Activated naive CD8-positive, alpha-beta T cell treated with anti-CD3 and anti-CD28 coated beads, Interleukin-2, amount 50 U/mL, for 24 hours (primary cell): ENCODE measurements at regions not wholly inside any gene's neighbourhood (a gene's known extent, or its start where the extent isn't known, plus 50 kb on each side); places are given as distances from the start of the nearest gene placed in this dataset.
"Not testable (repeated sequence)": the region's sequence is repeated elsewhere in the genome, so short reads cannot be mapped to it uniquely, and the experiment has no call there.

Experiments
- ATAC-seq: fragments of 150-1000 bp; cut with Tn5 transposase; one replicate; pipeline ENCODE4 v1.10.0; 2021
- DNase-seq: peaks from one replicate; pipeline ENCODE4 v3.0.0; 2021
- H3K27ac Mint-ChIP-seq: one replicate; pipeline ENCODE4 v1.8.0; 2021; ENCODE audit warnings: mild to moderate bottlenecking, mixed read lengths
- H3K27me3 Mint-ChIP-seq: one replicate; pipeline ENCODE4 v1.8.0; 2021; ENCODE audit warnings: mixed read lengths
- H3K36me3 Mint-ChIP-seq: one replicate; pipeline ENCODE4 v1.8.0; 2021; ENCODE audit warnings: low read depth, mixed read lengths
- H3K4me1 Mint-ChIP-seq: one replicate; pipeline ENCODE4 v1.8.0; 2021; ENCODE audit warnings: mixed read lengths
- H3K4me3 Mint-ChIP-seq: one replicate; pipeline ENCODE4 v1.8.0; 2021; ENCODE audit warnings: mild to moderate bottlenecking, moderate library complexity, mixed read lengths
- H3K9me3 Mint-ChIP-seq: one replicate; pipeline ENCODE4 v1.8.0; 2021; ENCODE audit warnings: mixed read lengths

- Mint-ChIP-seq H3K27me3 (no peaks in the 10 kb centered on the region), H3K9me3 (peaks cover 3% of the 10 kb centered on the region), H3K4me1 (peaks cover 5% of the 10 kb centered on the region), H3K36me3 (no peaks in the 10 kb centered on the region), H3K27ac (no peak overlapping the region), H3K4me3 (no peak overlapping the region)
- ATAC-seq, result no peak
- no peak for DNase-seq
Observed at GRCh38 chr15:87740655-87741344, 515.7 kb downstream of the NTRK3 start.

- H3K27ac Mint-ChIP-seq, result no peak overlapping the region
- no peaks in the 10 kb centered on the region for H3K36me3 Mint-ChIP-seq
- peaks cover 3% of the 10 kb centered on the region for H3K9me3 Mint-ChIP-seq
- H3K4me1 Mint-ChIP-seq, result peaks cover 5% of the 10 kb centered on the region
- no peak overlapping the region for H3K4me3 Mint-ChIP-seq
- H3K27me3 Mint-ChIP-seq, result no peaks in the 10 kb centered on the region
- ATAC-seq (no peak), DNase-seq (no peak)
Observed at GRCh38 chr15:87739866-87740265, 516.7 kb downstream of the NTRK3 start.

- Mint-ChIP-seq H3K27me3 (no peaks in the 10 kb centered on the region), H3K9me3 (peaks cover 3% of the 10 kb centered on the region)
Observed at GRCh38 chr15:87739081-87739480, 517.5 kb downstream of the NTRK3 start.

GRCh38 chr15:87737460-87737859 lies 519.1 kb downstream of the NTRK3 start:
- H3K36me3 Mint-ChIP-seq, H3K9me3 Mint-ChIP-seq, H3K4me1 Mint-ChIP-seq, ATAC-seq, DNase-seq, H3K27ac Mint-ChIP-seq, H3K4me3 Mint-ChIP-seq, H3K27me3 Mint-ChIP-seq: not testable (repeated sequence)

More at GRCh38 chr15:87739081-87739480, 517.5 kb downstream of the NTRK3 start:
- no peak for ATAC-seq
- Mint-ChIP-seq H3K27ac (no peak overlapping the region), H3K4me1 (peaks cover 5% of the 10 kb centered on the region), H3K36me3 (no peaks in the 10 kb centered on the region), H3K4me3 (no peak overlapping the region)
- DNase-seq, result no peak

DNA sequence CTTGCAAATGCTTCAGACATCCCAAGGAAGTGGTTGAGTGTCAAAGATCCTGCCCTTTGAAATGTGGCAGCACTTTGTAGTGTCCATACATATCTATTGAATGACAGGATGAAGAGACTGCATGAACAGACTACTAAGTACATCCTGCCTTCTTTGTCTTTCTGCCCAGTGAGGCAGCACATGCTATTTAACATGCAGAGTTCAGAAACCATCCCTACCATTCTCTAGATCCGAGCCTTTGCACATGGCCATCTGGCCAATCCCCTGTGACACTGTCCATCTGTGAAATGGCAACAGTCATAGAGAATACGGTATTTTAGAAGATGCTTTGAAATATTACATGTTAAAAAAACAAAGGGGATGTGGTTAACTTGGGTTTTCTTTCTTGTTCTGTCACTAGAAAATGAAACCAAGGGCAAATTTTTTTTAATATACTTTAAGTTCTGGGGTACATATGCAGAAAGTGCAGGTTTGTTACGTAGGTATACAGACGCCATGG lies 519.6 kb downstream of the NTRK3 start:
- no peak for ATAC-seq
- no peaks in the 10 kb centered on the region for H3K27me3 Mint-ChIP-seq

DNA sequence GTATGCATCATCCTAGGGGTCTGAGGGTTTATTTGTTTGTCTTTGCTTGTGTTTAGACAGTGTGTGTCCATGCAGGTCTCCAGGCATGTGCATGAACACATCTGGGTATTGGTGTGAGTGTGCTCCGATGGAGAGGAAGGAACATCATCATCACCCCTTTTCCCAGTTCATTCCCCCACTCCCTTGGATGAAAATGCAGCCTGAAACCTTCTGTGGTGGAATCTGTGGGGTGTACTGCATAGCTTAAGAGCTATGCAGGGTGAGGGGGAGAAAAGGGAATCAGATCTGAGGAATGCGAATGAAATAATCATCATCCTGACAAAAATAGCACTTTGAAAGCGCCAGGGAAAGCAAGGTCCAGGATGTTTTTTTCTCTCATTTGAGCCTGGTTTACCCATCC lies 520.1 kb downstream of the NTRK3 start:
- Mint-ChIP-seq H3K4me3 (no peak overlapping the region), H3K27me3 (no peaks in the 10 kb centered on the region), H3K36me3 (no peaks in the 10 kb centered on the region), H3K4me1 (peaks cover 5% of the 10 kb centered on the region), H3K9me3 (peaks cover 3% of the 10 kb centered on the region), H3K27ac (no peak overlapping the region)
- ATAC-seq, result no peak
- DNase-seq, result no peak

More for the DNA sequence above, 519.6 kb downstream of the NTRK3 start:
- Mint-ChIP-seq H3K4me3 (no peak overlapping the region), H3K9me3 (peaks cover 3% of the 10 kb centered on the region), H3K36me3 (no peaks in the 10 kb centered on the region), H3K4me1 (peaks cover 5% of the 10 kb centered on the region), H3K27ac (no peak overlapping the region)
- DNase-seq, result no peak

DNA sequence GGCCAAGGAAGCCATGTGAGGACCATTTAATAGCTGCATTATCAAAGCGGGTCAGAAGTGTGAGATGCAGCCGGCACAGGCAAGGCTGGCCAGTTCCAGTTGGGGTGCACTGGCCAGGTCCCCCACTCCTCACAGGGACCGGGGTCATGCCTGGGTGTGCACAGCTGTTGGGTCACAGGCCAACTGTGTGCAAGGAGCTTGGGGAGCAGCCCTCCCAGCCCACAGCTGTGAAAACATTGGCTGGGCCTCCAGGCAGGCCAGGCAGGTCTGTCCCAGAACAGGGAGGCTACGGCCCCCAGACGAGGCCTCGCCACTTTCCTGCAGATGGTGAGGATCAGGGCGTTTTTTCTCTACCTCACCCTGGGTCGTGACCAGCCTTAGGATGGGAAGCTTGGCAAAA lies 521.0 kb downstream of the NTRK3 start:
- Mint-ChIP-seq H3K4me1 (peaks cover 5% of the 10 kb centered on the region), H3K36me3 (no peaks in the 10 kb centered on the region), H3K27me3 (no peaks in the 10 kb centered on the region), H3K9me3 (peaks cover 3% of the 10 kb centered on the region), H3K27ac (no peak overlapping the region), H3K4me3 (no peak overlapping the region)
- DNase-seq (no peak), ATAC-seq (no peak)

DNA sequence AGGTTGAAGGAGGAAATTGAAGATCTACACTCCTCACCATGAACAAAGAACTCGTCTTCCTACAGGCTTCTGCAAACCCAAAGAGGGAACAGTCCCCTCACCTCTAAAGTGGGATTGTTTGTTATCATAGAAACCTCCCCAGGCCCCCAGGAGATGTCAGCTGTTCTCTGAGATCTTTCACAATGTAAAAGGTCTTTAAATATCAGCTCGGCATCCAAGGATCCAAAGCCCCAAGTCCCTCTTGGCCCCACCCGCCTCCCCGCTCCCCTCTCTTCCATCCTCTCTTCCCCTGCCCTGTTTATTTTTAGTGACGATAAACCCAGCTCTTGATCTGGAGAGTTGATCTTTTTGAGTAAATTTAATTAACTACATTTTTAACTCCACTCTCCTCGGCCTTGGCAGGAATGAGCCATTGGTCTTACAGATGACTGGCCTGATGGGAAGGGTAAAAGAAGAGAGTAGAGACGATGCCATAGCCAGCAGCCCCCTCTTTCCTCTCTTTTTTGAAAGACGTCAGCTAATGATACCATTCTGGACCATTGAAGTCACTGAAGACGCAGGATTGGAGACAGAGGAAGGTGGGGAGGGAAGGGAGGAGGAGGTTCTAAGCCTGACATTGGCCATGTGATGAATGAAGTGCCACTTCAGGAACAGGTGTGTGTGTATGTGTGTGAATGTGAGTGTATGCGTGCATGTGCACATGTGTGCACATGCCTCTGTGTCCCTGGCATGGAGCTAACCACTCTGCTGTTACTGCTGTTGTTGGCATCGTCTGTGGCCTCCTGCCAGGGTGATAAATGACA lies 521.8 kb downstream of the NTRK3 start:
- Mint-ChIP-seq H3K9me3 (peaks cover 3% of the 10 kb centered on the region), H3K4me1 (peaks cover 5% of the 10 kb centered on the region), H3K27ac (no peak overlapping the region), H3K27me3 (no peaks in the 10 kb centered on the region), H3K36me3 (no peaks in the 10 kb centered on the region), H3K4me3 (no peak overlapping the region)
- ATAC-seq (no peak), DNase-seq (no peak)

GRCh38 chr15:87733977-87734376 lies 522.6 kb downstream of the NTRK3 start:
- no peaks in the 10 kb centered on the region for H3K27me3 Mint-ChIP-seq
- DNase-seq (no peak), ATAC-seq (no peak)
- H3K27ac Mint-ChIP-seq, result no peak overlapping the region
- peaks cover 3% of the 10 kb centered on the region for H3K9me3 Mint-ChIP-seq
- peaks cover 5% of the 10 kb centered on the region for H3K4me1 Mint-ChIP-seq
- no peak overlapping the region for H3K4me3 Mint-ChIP-seq
- no peaks in the 10 kb centered on the region for H3K36me3 Mint-ChIP-seq

DNA sequence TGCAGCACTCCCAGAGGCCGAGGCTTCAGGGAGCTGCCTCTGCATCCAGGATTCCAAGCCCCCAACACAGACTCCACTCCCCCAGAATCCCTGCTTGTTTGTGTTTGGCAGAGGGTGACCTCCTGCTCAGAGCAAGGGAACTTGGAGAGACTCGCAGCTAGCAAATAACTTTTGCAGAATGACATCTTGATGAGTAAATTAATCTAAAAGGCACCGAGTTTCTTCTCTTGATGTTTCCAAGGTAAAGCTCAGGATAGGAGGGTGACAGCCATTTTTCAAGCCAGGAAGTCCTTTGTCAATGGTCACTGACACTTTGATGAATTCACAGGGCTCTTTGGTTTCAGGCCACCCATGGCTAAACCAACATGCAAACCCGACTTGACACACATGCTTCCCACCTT lies 523.0 kb downstream of the NTRK3 start:
- Mint-ChIP-seq H3K36me3 (no peaks in the 10 kb centered on the region), H3K9me3 (peaks cover 3% of the 10 kb centered on the region)

DNA sequence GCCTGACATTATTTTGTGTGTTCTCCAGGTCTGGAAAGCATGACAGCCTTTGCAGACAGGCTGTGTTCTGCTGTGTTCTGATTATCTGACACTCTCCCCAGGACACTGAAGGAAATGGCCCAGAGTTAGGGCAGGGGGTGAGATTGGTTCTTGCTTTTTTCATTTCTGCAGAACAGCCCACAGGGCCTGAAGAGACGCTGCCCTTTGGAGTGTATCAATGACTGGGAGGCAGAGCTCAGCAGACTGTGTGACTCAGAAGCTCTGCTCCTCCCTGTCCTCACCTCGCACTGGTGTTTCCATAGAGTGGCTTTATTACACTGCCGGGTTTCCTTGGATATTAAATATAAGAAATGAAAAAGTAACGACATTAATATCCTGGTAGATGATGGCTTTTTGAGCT lies 523.6 kb downstream of the NTRK3 start:
- ATAC-seq, result peak; percentile 33
- H3K36me3 Mint-ChIP-seq, result no peaks in the 10 kb centered on the region
- peaks cover 5% of the 10 kb centered on the region for H3K4me1 Mint-ChIP-seq
- peaks cover under 1% of the 10 kb centered on the region for H3K9me3 Mint-ChIP-seq
- no peak for DNase-seq
- H3K27ac Mint-ChIP-seq, result no peak overlapping the region
- no peaks in the 10 kb centered on the region for H3K27me3 Mint-ChIP-seq
- H3K4me3 Mint-ChIP-seq, result no peak overlapping the region

More for the DNA sequence above, 523.0 kb downstream of the NTRK3 start:
- DNase-seq, result no peak
- H3K27me3 Mint-ChIP-seq, result no peaks in the 10 kb centered on the region
- H3K27ac Mint-ChIP-seq, result no peak overlapping the region
- peaks cover 5% of the 10 kb centered on the region for H3K4me1 Mint-ChIP-seq
- no peak for ATAC-seq
- H3K4me3 Mint-ChIP-seq, result no peak overlapping the region

- H3K9me3 Mint-ChIP-seq, result no peaks in the 10 kb centered on the region
- H3K27ac Mint-ChIP-seq, result no peak overlapping the region
- H3K4me1 Mint-ChIP-seq, result peaks cover 2% of the 10 kb centered on the region
- ATAC-seq (no peak), DNase-seq (no peak)
- no peaks in the 10 kb centered on the region for H3K27me3 Mint-ChIP-seq
- H3K4me3 Mint-ChIP-seq, result no peak overlapping the region
- H3K36me3 Mint-ChIP-seq, result no peaks in the 10 kb centered on the region
Observed at GRCh38 chr15:87731630-87732029, 524.9 kb downstream of the NTRK3 start.

- no peaks in the 10 kb centered on the region for H3K9me3 Mint-ChIP-seq
- H3K27ac Mint-ChIP-seq, result no peak overlapping the region
- no peaks in the 10 kb centered on the region for H3K27me3 Mint-ChIP-seq
- H3K36me3 Mint-ChIP-seq, result no peaks in the 10 kb centered on the region
- no peak for DNase-seq
- no peak overlapping the region for H3K4me3 Mint-ChIP-seq
- ATAC-seq, result no peak
- no peaks in the 10 kb centered on the region for H3K4me1 Mint-ChIP-seq
Observed at GRCh38 chr15:87730706-87731105, 525.8 kb downstream of the NTRK3 start.

GRCh38 chr15:87728998-87729397 lies 527.5 kb downstream of the NTRK3 start:
- DNase-seq (no peak), ATAC-seq (no peak)
- Mint-ChIP-seq H3K27ac (no peak overlapping the region), H3K27me3 (no peaks in the 10 kb centered on the region), H3K9me3 (no peaks in the 10 kb centered on the region), H3K4me3 (no peak overlapping the region), H3K4me1 (no peaks in the 10 kb centered on the region), H3K36me3 (no peaks in the 10 kb centered on the region)

GRCh38 chr15:87727073-87727472 lies 529.5 kb downstream of the NTRK3 start:
- no peak for ATAC-seq
- H3K4me1 Mint-ChIP-seq, result no peaks in the 10 kb centered on the region
- no peaks in the 10 kb centered on the region for H3K36me3 Mint-ChIP-seq
- no peak overlapping the region for H3K27ac Mint-ChIP-seq
- DNase-seq, result no peak
- no peak overlapping the region for H3K4me3 Mint-ChIP-seq
- no peaks in the 10 kb centered on the region for H3K27me3 Mint-ChIP-seq
- no peaks in the 10 kb centered on the region for H3K9me3 Mint-ChIP-seq
